AG09319 (cell line): ENCODE measurements at regions not wholly inside any gene's neighbourhood (a gene's known extent, or its start where the extent isn't known, plus 50 kb on each side); places are given as distances from the start of the nearest gene placed in this dataset.
A peak's percentile ranks its signal among the peaks of the same experiment; 100 is the strongest.
"Not testable (repeated sequence)": the region's sequence is repeated elsewhere in the genome, so short reads cannot be mapped to it uniquely, and the experiment has no call there.

Experiments used
- DNase-seq: peaks from one replicate; pipeline ENCODE4 v3.0.0-alpha.2; 2010; ENCODE audit warnings: low read depth; ENCODE audit errors: extremely low read depth
- CTCF ChIP-seq: IDR thresholded peaks from 2 replicates; pipeline ENCODE4 v1.5.1; 2011; ENCODE audit warnings: low read depth, mild to moderate bottlenecking, inconsistent platforms, low read length, moderate library complexity

GRCh38 chr22:25452116-25452700 is 112.3 kb upstream of the GRK3 start:
- no peak for DNase-seq
- no peak for TF ChIP-seq CTCF

GRCh38 chr22:25453058-25453457 is 111.4 kb upstream of the GRK3 start:
- no peak for DNase-seq
- TF ChIP-seq CTCF, result no peak

- TF ChIP-seq CTCF, result no peak
- DNase-seq, result no peak
These were observed 110.9 kb upstream of the GRK3 start for GRCh38 chr22:25453557-25453956.

- DNase-seq, result not testable (repeated sequence)
These were observed 108.0 kb upstream of the GRK3 start for GRCh38 chr22:25456300-25457043.

GRCh38 chr22:25458631-25459030 is 105.8 kb upstream of the GRK3 start:
- not testable (repeated sequence) for DNase-seq

GRCh38 chr22:25460682-25461081 is 103.8 kb upstream of the GRK3 start:
- not testable (repeated sequence) for DNase-seq

GRCh38 chr22:25461301-25461700 is 103.2 kb upstream of the GRK3 start:
- TF ChIP-seq CTCF, result no peak
- DNase-seq, result no peak

- peak; percentile 99 for TF ChIP-seq CTCF
These were observed 101.8 kb upstream of the GRK3 start for GRCh38 chr22:25462474-25463346.

GRCh38 chr22:25463347-25463628 is 101.2 kb upstream of the GRK3 start:
- DNase-seq, result not testable (repeated sequence)

More at GRCh38 chr22:25462474-25463346, 101.8 kb upstream of the GRK3 start:
- DNase-seq, result peak; percentile 24

- not testable (repeated sequence) for DNase-seq
These were observed 100.1 kb upstream of the GRK3 start for GRCh38 chr22:25464326-25464725.
